ENCODE measurements at regions not wholly inside any gene's neighbourhood (a gene's known extent, or its start where the extent isn't known, plus 50 kb on each side); places are given as distances from the start of the nearest gene placed in this dataset.
"Not testable (repeated sequence)": the region's sequence is repeated elsewhere in the genome, so short reads cannot be mapped to it uniquely, and the experiment has no call there.

DNA sequence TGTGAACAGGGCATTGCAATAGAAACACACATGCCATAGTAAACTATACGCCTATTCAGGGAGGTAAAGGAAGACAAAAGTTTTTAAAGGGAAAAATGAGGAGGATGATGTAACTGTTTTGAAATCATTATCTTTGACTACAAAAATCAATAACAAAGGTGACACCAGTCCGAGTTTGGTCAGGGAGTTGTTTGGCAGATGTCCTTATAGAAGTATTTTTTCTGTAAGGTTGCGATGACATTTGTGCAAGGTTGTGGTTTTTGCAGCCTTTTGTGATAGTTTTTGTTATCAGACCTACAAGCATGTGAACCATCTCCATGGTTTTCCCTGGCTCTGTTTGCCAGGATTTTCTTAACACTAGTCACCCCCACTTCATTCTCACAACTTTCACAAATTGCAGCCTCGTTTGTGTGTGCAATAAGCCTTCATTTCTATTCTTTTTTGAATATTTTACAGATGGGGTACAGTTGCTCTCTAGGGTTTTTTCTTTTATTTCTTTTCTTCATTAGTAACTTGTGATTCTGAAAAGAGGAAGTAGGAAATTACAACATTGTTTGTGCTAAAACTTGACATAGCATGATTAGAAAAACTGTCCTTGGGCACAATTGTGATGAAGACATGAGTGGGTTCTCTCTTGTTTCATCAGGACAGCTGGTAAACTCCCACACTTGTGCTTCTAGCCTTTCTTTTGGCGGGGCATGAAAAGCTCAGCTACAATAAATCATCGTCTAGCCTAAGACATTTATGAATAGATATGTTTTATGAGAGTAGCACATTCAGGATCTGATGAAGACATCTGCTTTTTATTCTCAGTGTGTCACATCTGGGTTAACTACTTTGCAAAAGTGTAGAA, 60.2 kb upstream of the PNPLA4 start:
- Histone ChIP-seq H3K27me3 (ENCODE audit: low read length) (no peaks in the 10 kb centered on the region), H2AFZ (ENCODE audit: low read length) (no peak overlapping the region), H3K79me2 (ENCODE audit: low read length) (no peaks in the 10 kb centered on the region), H3K4me3 (ENCODE audit: low read length) (no peak overlapping the region), H3K9me2 (replicated peaks; ENCODE audit: insufficient read depth, low read length) (no peaks in the 10 kb centered on the region), H3K4me1 (ENCODE audit: low read length) (no peaks in the 10 kb centered on the region), H3K9me3 (ENCODE audit: low read length) (no peaks in the 10 kb centered on the region), H3K4me2 (ENCODE audit: low read depth, low read length, poor library complexity, severe bottlenecking) (no peak overlapping the region), H3K36me3 (ENCODE audit: insufficient read depth, low read length) (no peaks in the 10 kb centered on the region), H3K27ac (ENCODE audit: low read length) (no peak overlapping the region), H3K9ac (ENCODE audit: low read length) (no peak overlapping the region), H4K20me1 (ENCODE audit: insufficient read depth, low read depth, low read length) (peaks cover 33% of the 10 kb centered on the region)
- no peak for DNase-seq

DNA sequence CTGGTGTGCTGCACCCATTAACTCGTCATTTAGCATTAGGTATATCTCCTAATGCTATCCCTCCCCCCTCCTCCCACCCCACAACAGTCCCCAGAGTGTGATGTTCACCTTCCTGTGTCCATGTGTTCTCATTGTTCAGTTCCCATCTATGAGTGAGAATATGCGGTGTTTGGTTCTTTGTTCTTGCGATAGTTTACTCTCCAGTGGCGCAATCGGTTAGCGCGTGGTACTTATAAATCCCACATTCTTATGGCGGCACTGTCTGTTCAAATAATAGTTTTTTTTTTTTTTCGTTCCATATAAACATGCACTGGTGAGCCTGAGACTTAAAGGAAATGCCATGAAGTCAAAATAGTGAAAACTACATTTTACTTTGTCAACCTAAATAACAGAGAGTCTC, 59.5 kb upstream of the PNPLA4 start:
- H3K4me2 ChIP-seq (ENCODE audit: low read depth, low read length, poor library complexity, severe bottlenecking); H3K9ac ChIP-seq (ENCODE audit: low read length); H3K79me2 ChIP-seq (ENCODE audit: low read length); H3K27ac ChIP-seq (ENCODE audit: low read length); H3K36me3 ChIP-seq (ENCODE audit: insufficient read depth, low read length); H3K9me2 ChIP-seq (replicated peaks; ENCODE audit: insufficient read depth, low read length); H3K27me3 ChIP-seq (ENCODE audit: low read length); H2AFZ ChIP-seq (ENCODE audit: low read length); DNase-seq; H3K4me1 ChIP-seq (ENCODE audit: low read length); H3K9me3 ChIP-seq (ENCODE audit: low read length); H3K4me3 ChIP-seq (ENCODE audit: low read length): not testable (repeated sequence)
- H4K20me1 ChIP-seq (ENCODE audit: insufficient read depth, low read depth, low read length): peaks cover 34% of the 10 kb centered on the region

DNA sequence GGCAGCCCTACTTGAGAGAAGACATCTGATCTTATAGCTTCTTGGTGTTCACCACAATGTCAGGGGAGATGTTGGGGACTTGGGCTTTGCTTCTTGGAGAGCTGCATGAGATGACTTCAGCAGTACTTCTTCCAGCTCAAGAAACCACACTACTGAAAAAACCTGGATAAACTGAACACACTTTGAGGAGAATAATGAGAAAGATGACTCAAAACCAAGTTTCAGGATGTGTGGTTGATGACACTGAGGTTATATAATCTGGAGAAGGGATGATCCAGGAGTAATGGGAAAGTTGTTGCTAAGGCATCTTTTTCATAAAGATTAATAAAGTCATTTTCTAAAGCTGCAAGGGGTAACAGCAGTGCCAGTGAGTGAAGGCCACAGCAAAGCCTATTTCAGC, 58.4 kb upstream of the PNPLA4 start:
- no peak overlapping the region for H3K4me2 ChIP-seq (ENCODE audit: low read depth, low read length, poor library complexity, severe bottlenecking)
- no peaks in the 10 kb centered on the region for H3K4me1 ChIP-seq (ENCODE audit: low read length)
- H2AFZ ChIP-seq (ENCODE audit: low read length): no peak overlapping the region
- H3K9ac ChIP-seq (ENCODE audit: low read length): no peak overlapping the region
- DNase-seq: no peak
- no peaks in the 10 kb centered on the region for H3K79me2 ChIP-seq (ENCODE audit: low read length)
- no peaks in the 10 kb centered on the region for H3K36me3 ChIP-seq (ENCODE audit: insufficient read depth, low read length)
- H3K9me2 ChIP-seq (replicated peaks; ENCODE audit: insufficient read depth, low read length): no peaks in the 10 kb centered on the region
- no peaks in the 10 kb centered on the region for H3K9me3 ChIP-seq (ENCODE audit: low read length)
- H4K20me1 ChIP-seq (ENCODE audit: insufficient read depth, low read depth, low read length): peaks cover 32% of the 10 kb centered on the region
- no peak overlapping the region for H3K4me3 ChIP-seq (ENCODE audit: low read length)
- no peaks in the 10 kb centered on the region for H3K27me3 ChIP-seq (ENCODE audit: low read length)
- H3K27ac ChIP-seq (ENCODE audit: low read length): no peak overlapping the region

DNA sequence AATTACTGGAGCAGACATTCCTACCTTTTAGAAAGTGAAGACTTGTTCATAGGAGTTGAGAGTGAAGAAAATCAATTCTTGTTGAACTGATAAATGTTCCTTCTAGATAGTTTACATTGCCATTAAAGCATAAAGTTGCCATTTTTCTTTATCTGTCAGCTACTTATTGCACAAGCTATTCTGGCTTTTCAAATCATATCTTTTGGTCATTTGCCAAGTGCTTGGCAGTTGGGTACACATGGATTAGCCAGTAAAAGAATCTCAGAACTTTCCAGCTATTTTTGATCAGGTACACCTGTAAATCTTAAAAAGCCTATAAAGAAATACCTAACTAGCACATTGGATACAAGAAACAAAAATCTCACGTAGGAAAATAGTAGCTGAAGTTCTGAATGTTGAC, 56.4 kb upstream of the PNPLA4 start:
- H3K9ac ChIP-seq (ENCODE audit: low read length): no peak overlapping the region
- no peaks in the 10 kb centered on the region for H3K4me1 ChIP-seq (ENCODE audit: low read length)
- no peak overlapping the region for H3K27ac ChIP-seq (ENCODE audit: low read length)
- H3K27me3 ChIP-seq (ENCODE audit: low read length): no peaks in the 10 kb centered on the region
- H2AFZ ChIP-seq (ENCODE audit: low read length): no peak overlapping the region
- H3K4me2 ChIP-seq (ENCODE audit: low read depth, low read length, poor library complexity, severe bottlenecking): no peak overlapping the region
- no peaks in the 10 kb centered on the region for H3K79me2 ChIP-seq (ENCODE audit: low read length)
- no peaks in the 10 kb centered on the region for H3K9me3 ChIP-seq (ENCODE audit: low read length)
- no peaks in the 10 kb centered on the region for H3K36me3 ChIP-seq (ENCODE audit: insufficient read depth, low read length)
- no peaks in the 10 kb centered on the region for H3K9me2 ChIP-seq (replicated peaks; ENCODE audit: insufficient read depth, low read length)
- peaks cover 35% of the 10 kb centered on the region for H4K20me1 ChIP-seq (ENCODE audit: insufficient read depth, low read depth, low read length)
- H3K4me3 ChIP-seq (ENCODE audit: low read length): no peak overlapping the region
- no peak for DNase-seq

All from Karpas-422 (cell line).